Pulmonary artery endothelial cell (primary cell): ENCODE measurements at regions not wholly inside any gene's neighbourhood (a gene's known extent, or its start where the extent isn't known, plus 50 kb on each side); places are given as distances from the start of the nearest gene placed in this dataset.
"Not testable (repeated sequence)": the region's sequence is repeated elsewhere in the genome, so short reads cannot be mapped to it uniquely, and the experiment has no call there.

Experiments used
- DNase-seq: peaks from one replicate; pipeline ENCODE4 v3.0.0-alpha.2; 2011; ENCODE audit warnings: low read depth, low spot score

DNA sequence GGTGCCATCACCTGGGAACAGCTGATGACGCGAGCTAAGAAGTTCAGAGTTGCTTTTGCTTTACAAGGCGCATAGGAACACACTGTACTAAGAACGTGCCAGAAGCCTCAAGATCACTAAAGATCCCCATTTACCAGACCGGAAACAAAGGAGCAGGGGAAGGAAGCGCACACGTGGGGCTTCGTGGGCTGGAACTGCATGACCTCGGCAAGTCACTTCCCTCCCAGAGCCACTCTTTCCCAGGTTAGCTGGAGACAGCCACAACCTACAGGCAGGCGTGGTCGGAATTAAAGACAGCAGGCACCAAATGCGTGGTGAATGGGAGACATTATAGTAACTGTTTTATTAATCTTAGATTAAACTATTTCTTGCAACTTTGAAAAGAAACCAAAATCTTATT is 154.9 kb upstream of the IQSEC1 start:
- DNase-seq, result not testable (repeated sequence)

DNA sequence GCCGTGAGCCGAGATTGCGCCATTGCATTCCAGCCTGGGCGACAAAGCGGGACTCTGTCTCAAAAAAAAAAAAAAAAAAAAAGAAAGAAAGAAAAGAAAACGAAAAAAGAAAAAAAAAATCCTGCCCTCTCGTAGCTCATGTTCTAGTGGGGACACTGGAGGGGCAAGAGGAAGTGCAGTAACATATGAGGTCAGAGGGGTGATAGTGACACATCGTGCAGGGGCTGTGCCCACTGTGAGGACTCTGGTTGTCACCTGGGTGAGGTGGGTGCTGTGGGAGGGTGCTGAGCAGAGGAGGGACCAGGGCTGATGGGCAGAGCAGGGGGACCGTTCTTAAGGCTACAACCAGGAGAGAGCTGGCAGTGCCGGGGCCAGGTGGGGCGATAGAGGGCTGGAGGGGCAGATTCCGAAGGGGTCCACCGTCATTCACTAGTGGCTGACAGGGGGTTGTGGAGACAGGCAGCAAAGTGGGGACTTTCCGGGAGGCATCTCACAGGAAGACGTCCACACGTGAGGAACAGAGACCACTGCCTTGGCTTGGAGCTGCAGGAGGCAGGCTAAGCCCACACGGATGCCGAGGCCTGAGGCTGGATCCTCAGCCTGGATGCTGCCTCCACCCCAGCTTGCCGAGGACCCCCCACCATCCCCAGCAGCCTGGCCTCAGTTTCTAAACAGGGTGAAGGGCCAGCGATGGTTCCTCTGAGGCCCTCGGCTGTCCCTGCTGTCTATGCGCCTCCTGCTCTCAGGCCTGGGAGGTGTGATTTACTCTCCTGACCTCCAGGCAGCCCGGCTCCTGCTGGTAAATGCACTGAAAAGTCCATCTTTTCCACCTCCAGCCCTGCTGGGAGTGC is 154.3 kb upstream of the IQSEC1 start:
- no peak for DNase-seq

DNA sequence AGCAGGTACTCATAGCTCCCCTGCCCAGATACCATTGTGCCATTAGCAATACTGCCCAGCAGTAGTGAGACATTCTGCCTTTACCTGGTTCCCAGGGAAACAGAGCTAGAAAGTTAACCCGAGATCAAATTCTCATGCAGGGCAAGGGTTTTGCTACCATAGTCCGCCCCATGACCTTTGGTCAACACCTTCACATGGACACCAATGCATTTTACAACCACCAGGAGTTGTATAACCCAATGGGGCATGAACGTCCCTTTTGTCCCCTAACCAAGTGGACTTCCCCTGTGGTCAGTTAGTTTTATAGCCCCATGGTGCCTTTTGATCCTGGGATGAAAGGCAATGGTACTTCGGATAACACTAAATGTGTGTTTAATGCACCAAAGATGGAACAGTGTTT is 151.7 kb upstream of the IQSEC1 start:
- DNase-seq, result no peak

DNA sequence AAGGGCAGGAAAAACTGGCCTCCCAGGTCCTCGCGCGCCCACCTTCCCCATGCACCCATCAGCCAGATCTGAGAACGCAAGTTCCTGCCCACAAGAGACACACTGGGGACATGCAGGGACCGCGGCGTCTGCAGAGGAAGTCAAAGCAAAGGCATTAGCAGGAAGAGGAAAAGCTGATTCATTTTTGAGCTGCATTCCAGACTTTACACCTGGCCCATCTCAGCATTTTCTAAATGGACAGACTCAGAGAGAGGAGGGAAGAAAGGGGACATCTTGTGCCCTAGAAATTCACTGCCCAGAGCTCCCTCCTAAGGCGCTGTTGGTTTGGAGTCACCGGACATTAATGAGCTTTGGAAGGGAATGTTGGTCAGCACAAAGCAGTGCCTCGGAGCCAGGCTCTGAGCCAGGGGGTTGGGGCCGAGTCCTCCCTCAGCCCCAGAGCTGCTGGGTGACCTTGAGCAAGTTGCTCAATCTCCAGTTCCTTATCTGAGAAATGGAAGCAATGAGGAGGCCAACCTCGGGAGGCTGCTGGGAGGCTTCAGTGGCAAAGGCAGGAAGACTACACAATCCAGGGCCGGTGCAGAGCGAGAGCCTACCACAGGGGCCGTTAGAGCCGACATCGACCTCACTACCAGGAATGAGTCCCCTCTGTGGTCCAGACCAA is 150.5 kb upstream of the IQSEC1 start:
- no peak for DNase-seq

DNA sequence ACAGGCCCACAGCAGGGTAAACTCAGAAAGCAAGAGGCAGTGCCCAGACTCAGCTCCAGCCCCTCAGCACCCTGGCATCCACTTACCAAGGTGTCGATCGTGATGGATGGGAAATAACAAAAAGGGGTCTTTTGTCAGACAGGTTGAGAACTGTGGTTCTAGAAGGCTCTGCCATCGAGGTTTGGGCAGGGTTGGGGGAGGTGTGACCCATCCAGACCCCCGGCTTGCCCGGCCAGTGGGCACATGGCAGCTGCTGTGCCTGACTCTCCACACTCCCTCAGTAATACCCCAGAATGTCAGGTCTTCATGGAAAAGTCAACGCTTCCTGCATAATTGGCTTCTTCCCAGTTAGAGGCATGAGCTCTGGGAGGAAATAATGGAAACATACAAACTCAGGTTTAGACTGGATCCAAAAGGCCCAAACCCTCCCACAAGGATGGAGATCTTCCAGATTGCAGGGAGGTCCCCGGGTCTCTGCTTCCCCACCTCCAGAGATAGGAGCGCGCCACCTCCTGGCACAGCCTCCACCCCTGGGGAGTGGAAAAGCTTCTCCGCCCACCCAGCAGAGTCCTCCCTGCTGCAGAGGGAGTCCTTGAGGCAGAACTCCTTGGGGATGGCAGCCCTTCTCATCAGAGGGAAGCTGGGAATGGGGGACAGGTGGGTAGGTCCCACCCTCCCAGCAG is 149.8 kb upstream of the IQSEC1 start:
- no peak for DNase-seq

DNA sequence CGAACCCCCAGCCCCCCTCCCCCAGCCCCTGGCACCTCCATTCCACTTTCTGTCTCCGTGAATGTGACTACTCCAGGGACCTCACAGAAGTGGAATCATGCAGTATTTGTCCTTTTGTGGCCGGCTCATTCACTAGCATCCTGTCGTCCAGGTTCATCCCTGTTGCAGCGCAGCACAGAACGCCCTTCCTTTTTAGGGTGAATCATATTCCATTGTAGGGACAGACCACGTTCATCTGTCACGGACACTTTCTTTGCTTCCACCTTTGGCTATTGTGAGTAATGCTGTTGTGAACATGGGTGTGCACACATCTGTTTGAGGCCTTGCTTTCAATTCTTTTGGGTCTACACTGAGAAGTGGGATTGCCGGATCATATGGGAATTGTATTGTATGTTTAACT is 148.9 kb upstream of the IQSEC1 start:
- DNase-seq, result no peak

DNA sequence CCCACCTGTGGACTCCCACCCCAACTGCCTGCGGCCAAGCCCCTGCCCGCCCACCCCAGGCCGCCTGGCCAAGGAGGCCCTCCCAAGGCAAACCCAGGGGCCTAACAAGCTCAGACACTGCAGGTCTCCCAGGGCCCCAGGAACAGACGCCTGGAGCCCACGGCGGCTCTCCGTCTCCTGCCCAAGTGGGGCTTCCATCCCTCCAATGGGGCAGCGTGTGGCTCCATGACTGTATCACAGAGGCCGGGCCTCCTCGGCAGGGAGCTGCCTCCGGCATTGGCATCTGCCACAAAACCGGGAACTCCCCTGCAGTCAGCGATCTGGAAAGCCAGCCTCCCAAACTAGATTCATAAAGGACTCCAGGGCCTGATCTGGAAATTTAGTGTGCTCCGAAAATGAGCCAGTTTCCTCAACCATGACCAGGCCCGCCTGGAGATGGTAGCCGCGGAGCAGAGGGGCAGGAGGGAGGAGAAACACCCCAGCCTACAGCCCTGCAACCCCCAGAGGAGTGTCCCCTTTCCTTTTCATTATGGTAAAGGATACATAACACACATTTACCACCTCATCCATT is 148.3 kb upstream of the IQSEC1 start:
- no peak for DNase-seq

DNA sequence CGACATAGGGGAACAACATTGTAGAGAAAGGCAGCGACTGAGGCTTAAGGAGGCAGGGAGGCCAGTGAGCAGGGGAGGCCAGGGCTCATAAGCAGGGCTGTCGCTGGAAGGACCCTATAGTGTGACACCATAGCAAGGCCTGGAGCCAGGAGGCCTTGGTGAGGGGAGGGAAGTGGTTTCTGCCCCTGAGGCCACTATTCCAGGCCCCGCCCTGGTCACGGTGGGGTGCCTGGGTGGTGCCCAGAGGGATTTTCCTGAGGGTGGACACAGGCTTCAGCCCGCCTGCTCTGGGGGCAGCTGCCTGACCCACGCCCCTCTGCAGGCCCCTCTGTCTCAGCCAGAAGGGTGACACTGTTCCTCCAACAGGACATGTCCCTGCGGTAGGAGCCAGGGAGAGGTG is 147.8 kb upstream of the IQSEC1 start:
- DNase-seq, result no peak

DNA sequence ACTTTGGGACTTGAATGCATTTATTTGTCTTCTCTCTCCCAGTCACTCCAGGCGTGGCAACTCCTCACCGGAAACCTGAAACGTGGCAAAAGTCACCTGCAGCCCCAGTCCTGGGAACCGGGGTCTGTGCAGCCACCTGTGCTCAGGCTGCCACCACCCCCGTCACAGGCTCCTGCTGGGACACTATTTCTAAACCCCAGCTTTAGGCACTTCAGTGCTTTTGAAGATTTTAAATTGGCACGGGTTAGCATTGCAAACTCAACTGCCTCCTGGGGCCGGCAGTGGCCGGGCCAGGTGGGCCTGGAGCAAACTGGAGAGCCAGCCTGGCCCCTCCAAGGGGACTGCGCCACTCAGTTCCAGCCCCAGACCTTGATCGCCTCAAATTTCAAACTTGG is 146.7 kb upstream of the IQSEC1 start:
- DNase-seq, result no peak

DNA sequence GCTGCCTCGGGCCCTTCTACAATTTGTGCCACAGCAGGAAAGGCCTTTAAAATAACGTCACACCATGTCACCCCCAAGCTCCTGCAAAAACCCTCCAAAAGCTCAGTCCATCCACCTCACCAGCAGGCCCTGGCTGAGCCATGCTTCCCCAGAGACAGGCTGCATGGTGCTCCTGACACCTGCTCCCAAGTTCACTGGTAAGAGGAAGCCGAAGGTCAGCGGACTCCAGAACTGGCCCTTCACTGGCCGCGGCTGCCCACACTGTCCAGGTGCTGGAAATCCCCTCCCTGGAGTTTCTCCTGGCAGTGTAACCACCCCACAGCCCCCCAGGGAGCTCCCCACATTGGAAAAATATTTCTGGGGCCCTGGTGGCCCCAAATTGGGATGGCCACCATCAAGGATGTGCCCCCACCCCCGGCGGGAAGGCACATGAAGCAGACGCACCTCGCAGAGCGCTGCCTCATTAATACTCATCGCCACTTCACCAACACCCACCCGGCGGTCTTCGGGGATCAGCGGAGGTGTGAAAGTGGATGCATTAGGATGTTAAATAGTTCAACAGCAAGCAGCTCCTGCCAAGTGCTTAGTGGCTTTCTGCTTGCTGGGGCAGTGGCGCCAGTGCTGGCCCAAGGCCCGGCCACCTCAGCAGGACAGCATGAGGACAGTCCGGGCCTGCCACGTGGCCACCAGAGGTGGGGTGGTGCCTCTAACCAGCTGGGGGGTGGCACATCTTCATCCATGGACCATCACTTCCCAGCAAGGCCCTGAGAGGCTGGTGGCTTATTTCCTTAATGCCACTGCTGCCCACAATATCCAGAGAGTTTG is 146.1 kb upstream of the IQSEC1 start:
- no peak for DNase-seq

DNA sequence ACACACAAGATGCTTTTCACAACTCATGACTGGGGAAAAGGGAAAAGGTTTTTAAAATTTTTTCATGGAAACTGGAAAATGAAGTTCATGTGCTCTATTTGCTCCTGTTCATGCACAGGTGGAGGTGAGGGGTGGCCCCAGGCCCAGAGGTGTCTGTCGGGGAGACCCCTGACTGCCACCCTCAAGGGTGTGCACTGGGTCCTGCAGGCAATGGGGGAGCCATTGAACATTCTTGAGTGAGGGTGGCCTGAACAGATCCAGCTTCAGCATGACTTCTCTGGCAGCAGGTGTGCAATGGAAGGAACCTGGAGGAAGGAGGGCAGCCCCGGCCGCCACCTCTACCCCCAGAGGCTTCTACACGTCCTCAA is 145.3 kb upstream of the IQSEC1 start:
- no peak for DNase-seq

DNA sequence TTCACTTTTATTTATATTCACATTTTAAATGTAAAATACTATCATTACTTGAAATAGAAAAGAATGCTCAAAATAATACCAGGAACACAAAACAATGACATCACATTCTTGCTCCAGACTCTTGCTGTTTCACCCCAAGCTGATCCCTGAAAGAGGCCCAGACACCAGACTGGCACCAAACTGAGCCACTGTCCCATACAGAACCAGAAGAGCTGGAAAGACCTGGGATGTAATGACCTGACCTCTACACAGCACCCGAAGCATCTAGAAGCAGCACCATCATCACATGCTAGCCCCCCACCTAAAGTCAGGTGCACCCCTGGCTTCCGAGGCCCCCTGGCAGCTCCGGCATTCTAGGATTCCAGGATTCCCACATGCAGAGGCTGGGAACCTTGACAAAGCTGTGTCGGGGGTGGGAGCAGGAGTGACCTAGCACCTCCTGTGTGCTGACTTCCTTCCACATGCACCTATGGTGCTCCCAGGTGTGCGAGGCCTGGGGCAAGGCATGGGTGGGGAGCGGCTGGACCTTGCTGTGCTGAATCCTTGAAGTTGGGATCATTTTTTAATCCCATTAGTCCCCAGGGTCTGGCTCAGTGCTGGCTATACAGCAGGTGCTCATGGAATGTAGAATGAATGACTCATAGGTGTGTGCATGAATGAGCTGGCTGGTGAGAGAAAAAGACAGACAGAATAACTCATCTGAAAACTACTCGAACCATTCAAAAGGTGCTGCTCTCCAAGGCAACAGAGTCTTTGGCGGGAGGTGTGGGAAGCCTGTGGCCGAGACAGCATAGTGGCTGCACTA is 144.7 kb upstream of the IQSEC1 start:
- no peak for DNase-seq

DNA sequence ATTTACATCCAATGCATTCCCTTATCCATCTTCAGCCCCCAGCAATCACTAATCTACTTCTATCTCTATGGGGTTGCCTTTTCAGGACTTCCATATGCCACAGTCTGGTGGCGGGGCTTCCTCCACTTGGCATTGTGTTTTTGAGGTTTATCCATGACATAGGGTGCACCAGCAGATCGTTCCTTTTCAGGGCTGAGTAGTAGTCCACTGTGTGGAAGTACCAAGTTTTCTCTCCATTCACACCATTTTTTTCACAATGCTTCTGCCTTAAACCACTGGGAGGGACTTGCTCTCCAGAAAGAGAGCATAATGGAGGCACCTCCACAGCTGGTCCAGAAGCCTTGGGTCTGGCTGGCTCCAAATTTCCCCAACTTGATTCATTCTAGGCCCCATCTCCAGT is 144.0 kb upstream of the IQSEC1 start:
- no peak for DNase-seq

DNA sequence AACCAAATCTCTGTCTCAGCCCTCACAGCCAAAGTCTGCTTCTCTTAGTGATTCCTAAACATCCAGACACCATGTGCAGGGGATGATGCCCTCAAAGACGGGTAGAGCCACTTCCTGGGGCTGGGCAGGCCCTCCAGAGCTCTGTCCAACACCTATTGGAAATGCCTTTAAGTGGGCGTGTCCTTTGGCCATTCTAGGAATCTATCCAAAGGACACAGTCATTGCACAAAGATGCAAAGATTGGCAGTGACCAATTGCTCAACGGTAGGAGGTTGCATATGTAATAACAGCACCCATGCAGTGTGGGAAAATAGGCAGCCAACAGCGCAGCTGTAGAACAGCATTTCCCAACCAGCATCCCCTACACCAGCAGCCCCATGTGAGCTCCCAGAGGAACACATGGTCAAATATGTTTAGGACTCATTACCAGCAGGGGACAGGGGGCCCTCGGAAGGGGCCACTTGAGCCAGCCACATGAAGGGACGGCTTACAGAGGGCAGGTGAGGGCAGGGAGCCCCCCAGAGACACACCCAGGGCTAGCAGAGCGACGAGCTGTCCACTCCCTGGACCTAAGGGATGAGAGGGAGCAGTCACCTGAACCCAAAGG is 142.8 kb upstream of the IQSEC1 start:
- no peak for DNase-seq

DNA sequence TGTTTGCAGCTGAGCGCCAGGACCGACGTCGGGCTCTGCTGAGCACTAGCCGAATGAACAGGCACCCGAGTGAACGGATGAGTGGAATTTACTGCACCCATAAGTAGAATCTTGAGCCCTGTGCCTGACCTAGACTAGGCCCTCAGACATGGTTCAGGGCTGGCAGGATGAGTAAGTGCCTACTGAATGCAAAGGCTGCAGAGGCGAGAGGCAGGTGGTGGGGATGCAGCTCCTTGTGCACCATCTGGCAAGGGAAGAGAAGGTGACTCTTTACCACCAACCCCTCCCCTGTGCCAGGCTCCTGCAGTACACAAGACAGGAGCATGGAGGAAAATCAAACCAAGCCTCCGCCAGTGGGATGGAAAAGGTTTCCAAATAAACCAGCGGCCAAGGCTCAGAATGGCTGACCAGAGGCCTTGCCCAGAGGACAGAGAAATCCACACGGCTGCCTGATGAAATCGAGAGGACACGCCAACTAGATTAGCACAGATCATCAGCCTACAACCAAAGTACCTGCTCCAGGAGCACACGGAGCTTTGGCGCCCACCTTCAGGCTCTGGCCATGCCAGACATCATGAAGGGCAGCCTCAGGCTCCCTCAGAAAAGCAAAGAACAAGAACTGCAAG is 141.7 kb upstream of the IQSEC1 start:
- no peak for DNase-seq

DNA sequence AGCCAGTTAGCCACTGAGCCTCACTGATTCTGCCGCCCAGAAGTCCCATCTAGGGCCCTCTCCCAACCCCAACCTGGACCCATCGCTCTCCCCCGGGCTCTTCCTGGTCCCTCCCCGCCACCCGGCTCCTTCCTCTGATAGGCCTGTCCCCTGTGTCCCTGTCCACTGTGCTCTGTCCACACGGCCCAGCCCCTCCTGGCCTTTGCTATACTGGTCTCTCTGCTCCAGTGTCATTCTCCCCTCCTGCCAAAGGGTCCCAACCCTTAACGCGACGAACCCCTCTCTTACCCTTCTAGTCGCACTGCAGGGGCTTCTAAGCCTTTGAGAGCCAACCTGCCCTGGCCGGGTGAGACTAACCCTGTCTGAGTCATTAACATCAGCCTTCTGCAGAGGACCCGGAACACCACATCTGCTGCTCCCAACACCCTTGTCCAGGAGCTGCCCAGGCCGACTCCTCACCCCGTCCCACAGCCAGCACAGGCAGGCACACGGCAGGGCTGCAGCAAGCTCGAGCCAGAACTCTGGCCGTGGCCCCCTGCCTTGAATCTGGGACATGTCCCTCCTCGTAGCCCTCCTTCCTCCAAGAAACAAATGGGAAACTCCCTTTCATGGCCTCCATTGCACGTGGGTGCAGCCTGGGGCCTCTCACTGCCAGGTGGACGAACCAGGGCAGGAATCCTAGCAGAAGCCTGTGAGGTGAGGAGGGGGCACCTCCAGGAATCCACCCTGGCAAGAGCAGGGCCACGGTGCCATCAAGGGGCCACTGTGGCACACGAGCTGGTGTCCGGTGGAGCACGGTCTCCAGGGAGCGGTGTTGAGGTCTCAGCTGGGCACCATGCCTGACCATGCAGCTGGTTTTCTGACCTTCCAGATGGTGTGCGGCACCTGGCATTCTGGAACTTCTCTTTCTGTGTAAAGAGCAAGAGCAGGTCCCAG is 140.9 kb upstream of the IQSEC1 start:
- no peak for DNase-seq

DNA sequence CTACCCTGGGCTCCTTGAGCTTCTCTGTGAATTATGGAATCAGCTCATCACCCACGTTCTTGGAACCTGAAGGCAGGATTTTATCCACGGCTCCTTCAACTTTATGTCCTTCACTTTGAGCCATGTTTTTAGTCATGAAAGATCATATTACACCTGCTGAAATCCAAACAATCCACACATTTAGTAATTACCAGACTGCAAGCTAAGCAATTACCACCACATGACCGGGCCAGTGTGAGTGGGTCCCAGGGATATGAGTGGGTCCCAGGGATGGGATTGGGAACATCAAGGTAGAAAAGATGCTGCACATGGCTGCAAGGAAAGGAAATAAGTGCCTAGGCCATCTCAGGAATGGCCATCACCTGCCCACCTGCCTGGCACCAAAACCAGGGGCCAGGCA is 140.3 kb upstream of the IQSEC1 start:
- DNase-seq, result no peak

DNA sequence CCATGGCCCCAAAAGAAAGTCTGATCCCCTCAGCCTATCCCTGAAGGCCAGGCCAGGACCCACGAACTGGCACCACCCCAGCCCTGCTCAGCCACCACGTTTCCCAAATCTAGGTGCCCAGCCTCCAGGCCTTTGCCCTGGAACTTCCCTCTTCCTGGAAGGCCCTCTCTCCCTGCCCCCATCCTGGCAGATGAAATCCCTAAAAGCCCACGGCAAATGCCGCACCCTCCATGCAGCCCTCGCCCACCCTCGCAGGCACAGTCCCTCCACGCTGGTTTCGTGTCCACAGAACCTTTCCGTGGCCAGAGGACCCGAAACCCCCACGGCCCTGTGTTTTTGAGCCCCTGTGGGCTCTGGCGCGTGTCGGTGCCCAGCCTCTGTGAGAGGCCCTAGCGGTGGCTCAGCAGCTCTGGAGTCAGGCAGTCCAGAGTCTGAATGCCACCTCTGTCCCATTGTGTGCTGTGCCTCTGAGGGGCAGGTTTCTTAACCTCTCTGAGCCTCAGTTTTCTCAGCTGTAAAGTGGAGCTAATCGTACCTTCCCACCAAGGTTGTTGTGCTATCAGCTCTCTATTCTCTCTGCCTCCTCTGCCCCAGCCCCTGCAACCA is 138.5 kb upstream of the IQSEC1 start:
- DNase-seq, result no peak
